Suprapubic skin (tissue), 3 donors: ENCODE measurements at regions not wholly inside any gene's neighbourhood (a gene's known extent, or its start where the extent isn't known, plus 50 kb on each side); places are given as distances from the start of the nearest gene placed in this dataset.

ENCODE experiments used
- EP300 ChIP-seq: sonication (generic); formaldehyde crosslinking; IDR thresholded peaks from one replicate; pipeline ENCODE4 v1.6.1; 2017; ENCODE audit warnings: antibody characterized with exemption
- POLR2A ChIP-seq, 2 donors: fragments of 450-650 bp; IDR thresholded peaks; one replicate each; pipeline ENCODE4 v1.6.1; 2017; ENCODE audit warnings: antibody characterized with exemption in 2 of 2, mild to moderate bottlenecking in 2 of 2, moderate library complexity in 2 of 2
- TF ChIP-seq, protein P1 (sequence below), 2 donors: fragments of 200-600 bp in 1 of 2; fragments of 450-650 bp in 1 of 2; sonication (generic) in 1 of 2; IDR thresholded peaks; one replicate each; pipeline ENCODE4 v1.5.1; 2016 to 2019; ENCODE audit warnings: antibody characterized with exemption in 2 of 2, mild to moderate bottlenecking in 1 of 2, moderate library complexity in 1 of 2

DNA sequence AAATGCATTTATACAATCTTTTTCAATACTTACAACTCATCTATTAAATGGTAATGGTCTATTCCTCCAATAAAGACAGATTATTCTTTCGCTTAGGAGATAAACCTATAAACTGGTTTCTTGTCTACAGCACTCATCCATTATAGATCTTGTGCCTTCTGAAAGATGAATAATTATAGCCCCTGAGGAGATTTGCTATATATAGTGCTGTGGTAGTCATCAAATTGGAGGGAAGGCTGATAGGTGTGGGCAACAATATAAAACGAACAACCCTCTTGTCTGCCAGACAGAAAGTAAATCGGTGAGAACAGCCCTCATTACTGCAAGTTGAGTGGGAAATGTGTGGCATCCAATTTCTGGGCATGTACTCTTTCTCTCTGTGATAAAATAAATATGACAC is 292.5 kb upstream of the CNR1 start:
- TF ChIP-seq, protein P1, sequence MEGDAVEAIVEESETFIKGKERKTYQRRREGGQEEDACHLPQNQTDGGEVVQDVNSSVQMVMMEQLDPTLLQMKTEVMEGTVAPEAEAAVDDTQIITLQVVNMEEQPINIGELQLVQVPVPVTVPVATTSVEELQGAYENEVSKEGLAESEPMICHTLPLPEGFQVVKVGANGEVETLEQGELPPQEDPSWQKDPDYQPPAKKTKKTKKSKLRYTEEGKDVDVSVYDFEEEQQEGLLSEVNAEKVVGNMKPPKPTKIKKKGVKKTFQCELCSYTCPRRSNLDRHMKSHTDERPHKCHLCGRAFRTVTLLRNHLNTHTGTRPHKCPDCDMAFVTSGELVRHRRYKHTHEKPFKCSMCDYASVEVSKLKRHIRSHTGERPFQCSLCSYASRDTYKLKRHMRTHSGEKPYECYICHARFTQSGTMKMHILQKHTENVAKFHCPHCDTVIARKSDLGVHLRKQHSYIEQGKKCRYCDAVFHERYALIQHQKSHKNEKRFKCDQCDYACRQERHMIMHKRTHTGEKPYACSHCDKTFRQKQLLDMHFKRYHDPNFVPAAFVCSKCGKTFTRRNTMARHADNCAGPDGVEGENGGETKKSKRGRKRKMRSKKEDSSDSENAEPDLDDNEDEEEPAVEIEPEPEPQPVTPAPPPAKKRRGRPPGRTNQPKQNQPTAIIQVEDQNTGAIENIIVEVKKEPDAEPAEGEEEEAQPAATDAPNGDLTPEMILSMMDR (IDR thresholded peaks at IDR 0.05), result no peak
- TF ChIP-seq POLR2A (IDR thresholded peaks at IDR 0.05) (no peak), EP300 (no peak)
